CD4-positive, alpha-beta T cell treated with Interleukin-6 for 4 hours (primary cell): ENCODE measurements at regions not wholly inside any gene's neighbourhood (a gene's known extent, or its start where the extent isn't known, plus 50 kb on each side); places are given as distances from the start of the nearest gene placed in this dataset.

ENCODE experiments used
- DNase-seq: peaks from one replicate; pipeline ENCODE4 v3.0.0-alpha.2; 2020; ENCODE audit warnings: mixed read lengths

DNA sequence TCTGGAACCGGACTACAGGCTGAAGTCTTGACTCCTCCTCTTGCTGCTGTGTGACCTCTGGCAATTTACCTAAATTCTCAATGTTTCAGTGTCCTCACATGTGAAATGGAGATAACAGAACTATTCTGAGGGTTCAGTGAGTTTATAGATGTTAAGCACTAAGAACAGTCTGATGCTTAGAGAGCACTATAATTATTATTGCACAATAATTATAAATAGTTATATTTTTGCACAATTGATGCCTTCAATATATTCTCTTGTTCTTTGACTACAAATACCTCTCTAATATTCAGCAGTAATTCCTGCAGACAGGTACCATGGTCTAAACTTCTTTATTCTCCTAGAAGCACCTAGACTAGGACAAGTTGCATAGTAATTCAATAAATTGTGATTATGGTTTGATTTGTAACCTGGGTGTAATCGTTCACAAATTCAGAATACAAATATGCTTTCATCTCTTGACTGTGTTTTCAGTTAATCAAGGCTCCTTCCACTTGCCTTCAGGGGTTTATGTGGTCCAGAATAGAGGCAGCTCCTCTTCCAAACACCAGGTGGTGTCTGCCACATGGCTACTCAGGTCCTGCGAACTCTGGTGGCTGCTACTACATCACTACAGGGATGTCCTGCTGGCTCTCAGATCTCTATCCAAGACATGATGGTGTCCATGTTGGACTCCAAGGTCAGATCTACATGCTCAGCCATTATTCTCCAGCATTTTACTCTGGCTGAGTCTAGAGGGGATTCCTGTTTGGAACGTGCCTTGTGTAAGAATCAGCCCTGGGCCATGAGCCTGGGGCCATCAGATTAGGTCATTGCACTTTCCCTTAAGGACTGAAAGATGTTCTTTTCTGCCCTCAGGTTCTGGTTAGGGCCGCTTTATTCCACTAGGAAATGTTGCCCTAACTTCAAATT lies 103.4 kb downstream of the QRFPR start:
- no peak for DNase-seq

DNA sequence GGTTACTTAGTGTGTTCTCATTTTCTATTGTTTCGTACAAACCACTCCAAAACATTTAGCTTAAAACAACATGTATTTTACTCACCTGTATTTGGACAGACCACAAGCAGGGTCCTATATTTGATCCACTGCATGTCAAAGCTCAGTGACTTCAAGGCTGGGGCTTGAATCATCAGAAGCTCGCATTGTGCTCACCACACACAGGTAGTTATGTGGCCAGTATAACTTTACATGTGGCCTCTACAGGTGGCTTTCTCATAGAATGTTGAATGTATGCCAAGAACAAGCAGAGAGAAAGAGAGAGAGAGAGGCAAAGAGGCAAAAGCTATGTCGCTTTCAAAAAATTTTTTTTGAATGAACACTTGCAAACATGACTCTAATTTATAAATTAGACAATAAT lies 107.6 kb downstream of the QRFPR start:
- DNase-seq: no peak

DNA sequence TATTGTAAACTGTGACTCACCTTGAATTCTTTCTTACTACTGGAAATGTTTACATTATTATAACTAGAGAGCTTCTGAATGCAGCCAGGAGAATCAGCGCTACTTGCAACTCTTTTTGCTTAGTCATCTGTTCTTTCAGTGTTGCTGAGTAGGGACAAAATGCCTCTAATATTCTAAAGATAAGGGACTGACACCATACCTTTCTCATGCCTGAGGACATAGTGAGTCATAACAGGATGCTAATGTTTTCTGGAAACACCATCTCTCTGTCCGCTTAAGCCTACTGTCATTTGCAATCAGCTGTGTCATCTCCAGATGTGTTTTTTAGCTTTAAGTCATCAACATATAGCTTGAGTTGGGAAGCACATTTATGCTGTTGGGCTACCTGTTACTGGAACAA lies 108.3 kb downstream of the QRFPR start:
- DNase-seq: no peak

DNA sequence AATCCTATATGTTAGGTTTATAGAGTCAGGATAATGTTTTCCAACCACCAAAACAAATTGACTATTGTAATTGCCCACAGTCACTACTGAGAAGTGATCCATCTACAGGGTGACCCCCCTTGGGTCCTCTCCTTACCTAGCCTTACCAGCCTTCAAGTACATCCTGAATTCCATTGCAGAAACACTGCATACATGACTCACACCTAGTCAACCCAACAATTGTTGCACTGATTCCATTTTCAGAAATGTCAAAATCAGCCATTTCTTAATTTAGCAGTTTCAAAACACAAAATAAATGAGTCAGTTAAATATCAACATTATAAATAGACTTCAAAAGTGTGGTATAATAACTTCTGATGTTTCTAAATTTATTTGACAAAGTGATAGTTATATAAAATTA lies 106.3 kb upstream of the TNIP3 start:
- DNase-seq: no peak

DNA sequence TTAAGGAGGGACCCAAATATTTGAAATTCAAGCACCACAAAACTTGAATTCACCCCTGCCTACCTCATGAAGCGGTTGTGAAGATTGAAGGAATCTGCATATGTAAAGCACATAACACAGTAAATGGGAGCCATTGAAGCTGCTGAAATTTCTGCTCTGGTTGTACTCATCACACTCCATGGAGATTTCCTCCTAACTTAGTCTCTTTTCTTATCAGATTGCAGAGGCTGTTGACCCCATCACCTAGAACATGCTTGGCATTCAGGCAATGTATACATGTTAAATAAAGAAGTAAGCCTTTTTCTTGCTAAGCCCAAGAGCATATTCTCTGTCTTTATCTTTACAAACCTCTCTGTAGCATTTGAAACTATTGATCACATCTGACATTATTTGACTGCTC lies 104.9 kb upstream of the TNIP3 start:
- no peak for DNase-seq

DNA sequence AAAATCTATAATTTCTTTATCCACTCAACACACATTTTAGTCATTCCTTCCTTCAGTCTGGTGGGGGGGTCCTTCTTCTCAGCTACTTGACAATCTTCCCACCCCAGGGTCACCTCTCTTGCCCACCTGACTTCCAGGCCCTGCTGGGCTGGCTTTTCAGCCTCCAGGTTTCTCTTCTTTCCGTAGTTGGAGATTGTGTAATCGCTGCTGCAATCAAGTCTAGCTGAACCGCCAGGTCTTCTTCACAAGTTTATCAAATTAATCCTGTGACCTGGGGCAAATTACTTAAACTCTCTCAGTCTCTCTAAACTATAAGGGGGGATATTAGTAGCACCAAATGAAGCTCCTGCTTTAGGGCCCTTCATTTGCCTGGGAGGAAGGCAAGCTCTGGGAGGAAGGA lies 102.9 kb upstream of the TNIP3 start:
- no peak for DNase-seq

DNA sequence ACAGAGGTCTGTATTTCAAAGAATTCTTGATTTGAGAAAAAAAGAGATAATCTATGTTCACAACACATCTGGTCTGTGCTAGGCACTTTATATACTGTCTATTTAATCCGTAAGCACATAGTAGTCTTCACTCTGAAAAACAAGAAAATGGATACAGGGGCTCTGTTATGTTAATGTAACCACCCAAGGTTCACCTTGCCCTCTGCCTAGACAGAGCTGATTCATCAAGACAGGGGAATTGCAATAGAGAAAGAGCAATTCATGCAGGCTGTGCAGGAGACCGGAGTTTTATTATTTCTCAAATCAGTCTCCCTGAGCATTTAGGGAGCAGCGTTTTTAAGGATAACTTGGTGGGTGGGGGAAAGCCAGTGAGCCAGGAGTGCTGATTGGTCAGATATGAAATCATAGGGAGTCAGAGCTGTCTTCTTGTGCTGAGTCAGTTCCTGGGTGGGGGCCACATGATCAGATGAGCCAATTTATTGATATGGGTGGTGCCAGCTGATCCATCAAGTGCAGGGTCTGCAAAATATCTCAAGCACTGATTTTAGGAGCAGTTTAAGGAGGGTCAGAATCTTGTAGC lies 92.9 kb upstream of the TNIP3 start:
- no peak for DNase-seq

DNA sequence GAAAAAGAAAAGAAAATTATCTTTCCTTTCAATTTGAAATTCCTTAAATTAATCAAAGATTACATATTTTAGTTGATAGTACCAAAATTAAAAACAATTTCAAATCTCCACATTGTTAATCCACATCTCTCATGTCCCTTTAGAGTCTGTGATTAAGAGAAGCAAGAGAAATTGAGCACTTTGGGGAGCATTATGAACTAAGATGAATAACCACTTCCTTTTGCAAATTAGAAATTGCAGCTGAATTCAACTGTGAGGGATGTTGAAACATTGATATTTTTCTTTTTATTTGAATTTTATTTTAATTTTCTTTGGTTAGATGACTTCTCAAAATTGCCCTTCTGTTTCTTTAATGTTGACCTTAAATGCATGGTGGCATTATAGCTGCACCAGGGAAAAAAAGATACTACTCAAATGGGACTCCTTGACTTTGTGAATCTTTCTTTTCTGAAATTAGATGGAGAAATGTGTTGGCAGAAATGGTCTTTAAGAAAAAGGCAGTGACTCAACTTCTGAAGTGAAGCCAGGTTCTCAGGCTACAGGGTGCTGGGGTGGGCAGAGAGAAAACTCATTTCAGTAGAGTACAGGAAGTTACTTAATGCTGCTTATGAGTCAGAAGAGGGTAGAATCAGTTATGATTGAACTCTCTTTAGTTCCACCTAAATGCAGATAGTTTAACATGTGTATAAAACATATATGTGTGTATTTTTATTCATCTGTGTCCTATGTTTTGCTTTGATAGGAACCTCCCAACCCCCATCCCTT lies 92.0 kb upstream of the TNIP3 start:
- peak; percentile 70 for DNase-seq

DNA sequence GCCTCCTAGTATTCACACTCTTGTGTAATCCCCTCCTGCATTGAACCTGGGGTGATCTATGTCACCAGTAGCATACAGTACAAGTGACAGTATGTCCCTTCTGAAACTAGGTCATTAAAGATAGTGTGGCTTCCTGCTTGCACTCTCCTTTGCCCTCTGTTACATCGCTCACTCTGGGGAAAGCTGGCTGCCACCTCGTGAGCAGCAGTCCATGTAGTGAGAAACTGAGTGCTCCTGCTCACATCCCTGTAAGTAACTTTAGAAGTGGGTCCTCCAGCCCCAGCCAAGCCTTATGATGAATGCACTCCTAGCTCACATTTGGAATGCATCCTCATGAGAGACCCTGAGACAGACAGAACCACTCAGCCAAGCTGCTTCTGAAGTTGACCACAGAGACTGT lies 89.8 kb upstream of the TNIP3 start:
- peak; percentile 21 for DNase-seq

DNA sequence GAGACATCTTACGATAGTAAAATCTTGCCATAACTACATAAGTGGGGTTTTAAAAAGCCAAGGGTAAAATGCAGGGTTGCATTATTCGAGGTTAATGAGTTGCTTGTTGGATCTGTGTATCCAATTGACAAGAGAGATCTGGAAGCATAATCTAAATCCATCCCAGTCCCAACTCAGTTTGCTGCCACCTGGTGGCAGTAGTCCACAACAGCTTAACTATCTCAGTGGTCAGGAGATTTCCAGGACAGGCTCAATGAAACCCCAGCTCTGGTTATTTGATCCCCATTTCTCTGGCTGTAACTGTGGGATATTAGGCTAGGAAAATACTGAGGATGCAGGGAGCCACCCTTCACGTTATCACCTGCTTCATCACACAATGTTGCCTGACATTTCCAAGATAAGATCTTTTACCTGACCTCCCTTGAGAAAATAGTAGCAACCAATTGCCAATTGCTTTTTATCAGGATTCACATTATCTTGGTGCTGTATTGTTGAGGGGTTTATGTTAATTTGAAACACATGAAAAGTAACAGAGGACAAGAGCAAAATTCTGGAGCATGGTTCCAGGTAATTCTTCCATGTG lies 88.2 kb upstream of the TNIP3 start:
- DNase-seq: peak; percentile 76

DNA sequence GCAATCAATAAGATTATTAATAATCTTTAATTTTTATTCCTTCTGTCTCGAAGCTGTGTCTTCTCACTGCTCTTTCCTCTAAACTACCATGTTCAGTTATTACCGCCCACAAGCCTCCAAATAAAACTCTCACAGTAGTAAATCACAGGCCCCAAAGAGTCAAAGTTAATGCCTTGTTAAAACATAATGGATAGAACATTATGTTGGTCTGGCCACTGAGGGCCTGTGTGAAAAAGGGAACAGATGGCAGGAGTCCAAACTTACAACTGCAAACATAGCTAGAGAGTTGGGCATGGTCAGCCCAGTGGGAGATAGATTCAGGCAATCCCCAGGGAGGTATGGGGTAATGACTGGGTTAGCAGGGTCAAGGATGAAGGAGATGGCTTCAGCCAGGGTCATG lies 84.6 kb upstream of the TNIP3 start:
- no peak for DNase-seq

DNA sequence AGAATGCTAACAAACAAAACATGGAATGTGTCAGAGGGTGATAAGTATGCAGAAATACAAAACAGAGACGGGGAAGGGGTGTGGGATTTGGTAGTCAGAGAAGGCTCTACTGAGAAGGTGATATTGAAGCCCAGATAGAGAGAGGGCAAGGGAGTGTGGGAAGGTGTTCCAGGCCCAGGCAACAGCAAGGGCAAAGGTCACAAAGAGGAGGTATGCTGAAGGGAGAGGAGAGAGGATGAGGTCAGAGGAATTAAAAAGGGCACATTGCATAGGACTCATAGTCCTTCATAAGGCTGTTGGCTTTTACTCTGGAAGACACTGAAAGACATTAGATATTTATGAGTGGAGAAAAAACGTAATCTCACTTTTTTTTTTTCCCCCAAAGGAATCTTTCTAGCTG lies 82.6 kb upstream of the TNIP3 start:
- DNase-seq: no peak

DNA sequence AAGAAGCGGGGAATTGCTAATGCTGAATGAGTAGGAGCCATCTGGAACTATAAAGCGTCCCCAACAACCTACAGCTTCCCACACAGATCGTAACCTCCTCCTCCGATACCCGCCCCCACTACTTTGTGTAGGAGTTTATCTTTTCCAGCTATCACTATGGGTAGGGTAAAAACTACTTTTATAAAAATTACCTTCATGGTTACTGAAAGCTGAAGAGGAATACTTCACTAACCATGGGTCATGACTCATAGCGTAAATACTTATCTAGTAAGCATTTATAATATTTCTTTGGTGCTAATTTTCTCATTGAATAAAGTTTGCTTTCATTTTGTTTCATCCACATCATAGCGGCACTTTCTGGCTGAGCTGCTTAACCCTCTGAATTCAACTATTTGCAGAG lies 79.4 kb upstream of the TNIP3 start:
- peak; percentile 12 for DNase-seq

DNA sequence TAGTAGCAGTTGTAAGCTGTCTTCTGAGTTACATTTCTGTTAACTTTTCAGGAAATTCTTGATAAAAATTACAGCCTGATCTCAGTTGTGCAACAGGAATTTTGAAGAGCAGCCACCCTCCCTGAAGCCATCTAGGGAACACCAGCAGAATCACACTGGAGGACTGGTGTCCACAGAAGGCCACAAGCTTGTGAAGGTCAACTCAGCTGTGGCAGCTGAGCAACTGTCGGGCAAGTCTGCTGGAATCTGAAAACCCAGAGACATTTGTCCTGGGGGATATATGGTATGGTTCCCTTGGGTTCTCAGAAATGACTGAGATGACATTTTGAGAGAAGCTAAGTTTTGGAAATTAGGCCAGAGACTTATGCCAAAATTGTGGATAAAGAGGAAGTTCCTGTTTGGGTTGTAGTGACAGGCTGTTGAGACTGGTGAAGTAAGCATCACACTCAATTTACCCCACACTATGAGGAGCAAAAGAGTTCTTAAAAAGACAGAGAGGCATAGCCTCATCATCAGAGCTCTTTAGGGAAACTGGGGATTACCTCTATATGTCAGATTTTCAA lies 78.1 kb upstream of the TNIP3 start:
- no peak for DNase-seq

DNA sequence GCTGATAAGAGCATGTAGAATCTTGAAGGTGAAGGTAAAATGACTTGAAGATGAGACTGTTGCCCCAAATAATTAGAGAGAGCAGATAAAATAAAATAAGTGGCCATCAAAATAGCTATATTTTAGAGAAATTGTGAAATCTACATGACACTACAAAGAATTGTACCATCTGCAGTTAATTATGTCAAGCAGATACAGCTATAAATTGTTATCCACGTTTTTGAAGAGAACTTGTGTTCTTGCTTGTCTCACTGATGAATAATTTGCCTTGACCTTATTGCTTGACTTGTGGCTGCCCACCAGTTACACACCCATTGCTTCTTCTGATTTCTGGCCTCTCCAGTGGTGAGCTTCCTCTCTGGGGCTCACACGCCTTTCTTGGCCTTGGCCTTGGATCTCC lies 75.8 kb upstream of the TNIP3 start:
- DNase-seq: no peak

DNA sequence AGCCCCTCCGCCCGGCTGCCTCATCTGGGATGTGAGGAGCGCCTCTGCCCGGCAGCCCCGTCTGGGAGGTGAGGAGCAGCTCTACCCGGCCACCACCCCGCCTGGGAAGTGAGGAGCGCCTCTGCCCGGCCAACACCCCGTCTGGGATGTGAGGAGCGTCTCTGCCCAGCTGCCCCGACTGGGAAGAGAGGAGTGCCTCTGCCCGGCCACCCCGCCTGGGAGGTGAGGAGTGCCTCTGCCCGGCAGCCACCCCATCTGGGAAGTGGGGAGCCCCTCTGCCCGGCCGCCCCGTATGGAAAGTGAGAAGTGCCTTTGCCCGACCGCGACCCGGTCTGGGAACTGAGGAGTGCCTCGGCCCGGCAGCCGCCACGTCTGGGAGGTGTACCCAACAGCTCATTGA lies 74.3 kb upstream of the TNIP3 start:
- DNase-seq: no peak

DNA sequence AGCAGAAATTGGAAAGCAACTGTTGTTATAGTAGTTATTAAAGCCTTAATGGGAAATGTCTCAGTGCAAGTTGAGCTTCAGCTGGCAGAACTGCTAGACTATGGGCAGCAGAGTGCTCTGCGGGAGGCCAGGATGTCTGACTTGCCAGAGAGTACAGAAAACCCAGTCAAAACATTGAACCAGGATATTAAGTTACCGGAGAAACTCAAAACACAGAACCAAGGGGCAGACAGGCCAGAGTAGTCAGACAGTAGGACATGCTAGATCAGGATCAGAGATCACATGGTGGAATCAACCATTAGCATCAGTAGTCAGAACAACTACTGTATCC lies 72.9 kb upstream of the TNIP3 start:
- DNase-seq: no peak

DNA sequence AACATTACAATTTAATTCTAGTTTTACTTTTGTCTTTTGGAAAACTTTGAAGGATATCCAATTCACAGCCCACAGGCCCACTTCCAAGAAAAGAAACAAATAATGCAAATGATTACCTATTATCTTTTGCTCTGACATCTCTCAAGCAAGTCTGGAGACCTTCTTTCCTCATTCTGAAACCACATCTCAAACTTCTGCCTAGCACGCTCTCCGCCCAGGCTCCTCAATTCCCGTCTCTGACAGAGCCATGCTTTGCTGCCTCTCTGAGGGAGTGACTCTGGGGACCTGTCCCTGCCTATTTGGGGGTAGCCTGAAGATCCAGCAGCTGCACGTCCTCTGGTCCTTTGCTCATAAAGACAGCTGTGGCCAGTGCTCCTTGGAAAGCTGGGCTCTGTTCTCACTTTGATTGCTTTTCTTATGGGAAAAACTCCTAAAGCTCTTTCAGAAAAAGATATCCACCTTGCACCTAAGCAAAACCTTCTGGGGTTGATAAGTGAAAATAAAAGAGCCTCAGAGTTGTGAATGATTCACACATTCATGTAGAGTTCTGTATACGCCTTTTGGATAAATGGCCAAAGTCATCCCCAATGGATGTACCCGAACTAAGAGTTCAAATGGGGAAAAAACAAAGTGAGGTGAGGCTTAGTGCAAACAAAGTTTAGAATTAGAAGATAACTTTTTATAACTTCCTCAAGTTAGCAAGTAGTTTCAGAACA lies 72.4 kb upstream of the TNIP3 start:
- DNase-seq: no peak

DNA sequence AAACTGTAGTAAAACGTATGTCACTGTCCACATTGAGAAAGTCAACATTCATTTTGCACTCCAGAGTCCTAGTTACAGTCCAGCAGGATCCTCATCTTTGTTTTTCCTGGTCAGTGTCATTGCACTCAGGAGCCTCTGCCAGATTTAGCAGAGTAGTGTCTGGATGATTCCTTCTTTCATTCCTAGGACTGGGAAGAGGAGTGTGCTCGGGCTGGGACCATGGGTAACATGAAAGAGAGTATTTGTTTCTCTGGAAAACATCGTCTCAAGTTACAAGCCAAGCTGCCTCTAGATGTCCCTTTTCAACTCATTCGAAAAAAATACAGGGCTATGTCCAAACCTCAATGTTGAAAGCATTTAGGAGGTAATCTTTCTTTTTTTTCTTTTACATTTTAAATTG lies 69.9 kb upstream of the TNIP3 start:
- DNase-seq: no peak

DNA sequence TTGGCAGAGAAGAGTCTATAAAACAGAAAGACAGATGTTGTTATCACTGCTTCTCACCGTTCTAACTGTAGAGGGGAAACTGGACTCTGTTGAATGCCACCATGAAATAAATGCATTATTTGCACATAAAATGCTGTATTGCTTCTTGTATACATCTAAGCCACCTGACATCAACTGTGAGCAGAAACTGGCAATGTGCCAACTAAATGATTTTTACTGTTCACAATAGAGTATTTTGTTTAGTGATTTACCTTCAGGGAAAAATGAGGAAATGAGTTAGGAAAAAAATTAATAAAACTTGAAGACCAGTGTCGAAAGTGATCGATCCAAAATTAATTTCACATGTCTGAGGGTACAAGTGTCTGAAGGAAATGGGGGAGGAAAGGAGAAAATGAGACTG lies 65.9 kb upstream of the TNIP3 start:
- DNase-seq: no peak

DNA sequence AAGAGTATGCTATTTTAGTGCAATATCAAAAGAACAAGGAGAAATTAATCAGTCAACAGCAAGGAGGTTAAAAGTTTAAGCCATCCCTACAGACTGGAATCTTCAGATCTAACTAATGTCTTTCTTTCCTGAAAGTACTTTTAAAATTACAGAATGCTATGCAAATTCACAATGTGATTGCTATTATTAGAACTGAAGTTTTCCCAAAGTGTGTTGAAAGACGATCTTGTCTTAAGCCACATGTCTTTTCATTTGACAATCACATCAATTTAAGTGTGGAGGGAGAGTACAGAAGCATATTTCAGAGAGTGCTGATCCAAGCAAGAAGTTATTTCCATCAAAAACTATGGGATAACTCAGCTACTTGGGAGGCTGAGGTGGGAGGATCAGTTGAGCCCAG lies 64.7 kb upstream of the TNIP3 start:
- DNase-seq: no peak

DNA sequence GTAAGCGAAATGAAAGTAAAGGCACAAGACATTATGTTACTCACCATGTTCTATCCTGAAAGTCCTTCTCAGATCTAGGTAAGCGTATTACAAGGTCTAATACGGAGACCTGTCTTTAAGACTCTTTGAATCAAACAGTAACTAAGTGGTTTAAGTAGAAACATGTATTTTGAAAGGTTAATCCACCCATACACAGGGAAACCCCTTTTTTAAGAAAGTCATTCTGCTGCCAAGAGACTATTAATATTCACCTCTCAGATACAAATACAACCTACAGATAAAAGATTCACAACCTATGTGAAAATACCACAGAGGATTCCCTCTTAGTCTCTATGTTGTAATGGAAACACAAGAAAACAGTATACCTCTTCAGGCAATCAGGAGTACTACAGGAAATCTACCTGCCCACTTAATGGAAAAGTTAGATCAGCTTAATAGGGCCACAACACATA lies 63.2 kb upstream of the TNIP3 start:
- no peak for DNase-seq

DNA sequence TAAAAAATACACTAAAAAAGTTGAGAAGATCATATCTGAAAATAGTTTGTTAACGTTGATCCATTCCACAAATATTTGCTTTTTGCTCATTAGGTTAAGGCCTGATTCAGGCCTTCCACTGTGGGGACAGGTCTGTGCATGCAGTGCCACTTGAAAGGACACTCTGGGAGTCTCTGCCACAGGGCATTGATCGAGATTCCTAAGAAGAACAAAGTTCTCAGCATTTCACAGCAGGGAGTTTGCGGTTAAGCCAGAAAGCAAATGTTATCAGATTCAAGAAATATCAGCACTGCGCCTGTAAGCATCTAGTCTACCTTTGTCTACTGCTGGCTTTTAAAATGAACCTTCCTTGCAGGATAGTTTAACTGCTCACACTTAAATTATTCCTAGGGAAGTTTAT lies 62.2 kb upstream of the TNIP3 start:
- peak; percentile 4 for DNase-seq
